ENCODE measurements at regions not wholly inside any gene's neighbourhood (a gene's known extent, or its start where the extent isn't known, plus 50 kb on each side); places are given as distances from the start of the nearest gene placed in this dataset.

DNA sequence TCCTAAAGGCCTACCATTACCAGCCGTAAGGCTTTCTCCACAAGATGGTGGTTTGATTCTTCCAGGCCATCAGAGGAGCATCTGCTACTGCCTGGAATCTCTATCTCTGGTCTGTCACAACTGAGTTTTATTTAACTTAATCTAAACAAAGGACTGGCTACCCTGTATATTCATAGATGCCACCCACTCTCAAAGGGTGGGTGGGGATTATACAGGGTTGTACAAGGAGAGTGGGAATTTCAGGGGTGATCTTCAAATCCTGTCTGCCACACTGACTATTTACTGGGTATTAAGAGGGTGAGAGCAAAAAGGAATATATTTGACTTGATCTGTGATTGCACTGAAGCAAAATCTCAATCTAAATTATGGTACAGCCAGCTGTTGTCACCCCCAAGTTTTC, 253.3 kb downstream of the MBNL1 start:
- H3F3A ChIP-seq (replicated peaks; ENCODE audit: low read depth), result no peaks in the 10 kb centered on the region
- DNase-seq (ENCODE audit: low spot score) (no peak), ATAC-seq (no peak)
- H2AFZ ChIP-seq, result no peak overlapping the region
- H3K27ac ChIP-seq (ENCODE audit: low read depth), result no peak overlapping the region
- H3K4me3 ChIP-seq, result no peak overlapping the region
- no peak for TF ChIP-seq CREB1 (CRISPR knock-in tag; IDR thresholded peaks at IDR 0.05; ENCODE audit: low read depth)
- no peak for TF ChIP-seq JUNB (IDR thresholded peaks at IDR 0.05; ENCODE audit: unreplicated experiment)
- TF ChIP-seq EZH2 (IDR thresholded peaks at IDR 0.05; ENCODE audit: low read depth, unreplicated experiment), result no peak
- no peak for TF ChIP-seq ZNF114 (CRISPR knock-in tag; IDR thresholded peaks at IDR 0.05)
- TF ChIP-seq POLR2AphosphoS5 (IDR thresholded peaks at IDR 0.05; ENCODE audit: low read depth), result no peak
- TF ChIP-seq, protein P1, sequence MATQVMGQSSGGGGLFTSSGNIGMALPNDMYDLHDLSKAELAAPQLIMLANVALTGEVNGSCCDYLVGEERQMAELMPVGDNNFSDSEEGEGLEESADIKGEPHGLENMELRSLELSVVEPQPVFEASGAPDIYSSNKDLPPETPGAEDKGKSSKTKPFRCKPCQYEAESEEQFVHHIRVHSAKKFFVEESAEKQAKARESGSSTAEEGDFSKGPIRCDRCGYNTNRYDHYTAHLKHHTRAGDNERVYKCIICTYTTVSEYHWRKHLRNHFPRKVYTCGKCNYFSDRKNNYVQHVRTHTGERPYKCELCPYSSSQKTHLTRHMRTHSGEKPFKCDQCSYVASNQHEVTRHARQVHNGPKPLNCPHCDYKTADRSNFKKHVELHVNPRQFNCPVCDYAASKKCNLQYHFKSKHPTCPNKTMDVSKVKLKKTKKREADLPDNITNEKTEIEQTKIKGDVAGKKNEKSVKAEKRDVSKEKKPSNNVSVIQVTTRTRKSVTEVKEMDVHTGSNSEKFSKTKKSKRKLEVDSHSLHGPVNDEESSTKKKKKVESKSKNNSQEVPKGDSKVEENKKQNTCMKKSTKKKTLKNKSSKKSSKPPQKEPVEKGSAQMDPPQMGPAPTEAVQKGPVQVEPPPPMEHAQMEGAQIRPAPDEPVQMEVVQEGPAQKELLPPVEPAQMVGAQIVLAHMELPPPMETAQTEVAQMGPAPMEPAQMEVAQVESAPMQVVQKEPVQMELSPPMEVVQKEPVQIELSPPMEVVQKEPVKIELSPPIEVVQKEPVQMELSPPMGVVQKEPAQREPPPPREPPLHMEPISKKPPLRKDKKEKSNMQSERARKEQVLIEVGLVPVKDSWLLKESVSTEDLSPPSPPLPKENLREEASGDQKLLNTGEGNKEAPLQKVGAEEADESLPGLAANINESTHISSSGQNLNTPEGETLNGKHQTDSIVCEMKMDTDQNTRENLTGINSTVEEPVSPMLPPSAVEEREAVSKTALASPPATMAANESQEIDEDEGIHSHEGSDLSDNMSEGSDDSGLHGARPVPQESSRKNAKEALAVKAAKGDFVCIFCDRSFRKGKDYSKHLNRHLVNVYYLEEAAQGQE (IDR thresholded peaks at IDR 0.05; ENCODE audit: unreplicated experiment), result no peak
- no peak for TF ChIP-seq ZNF331 (CRISPR knock-in tag; IDR thresholded peaks at IDR 0.05; ENCODE audit: low read depth)
- TF ChIP-seq EZH2phosphoT487 (IDR thresholded peaks at IDR 0.05; ENCODE audit: unreplicated experiment), result no peak
- no peak for TF ChIP-seq CTCF (conservative IDR thresholded peaks at IDR 0.05; ENCODE audit: low read depth in 2 of 2)
- TF ChIP-seq, protein P2, sequence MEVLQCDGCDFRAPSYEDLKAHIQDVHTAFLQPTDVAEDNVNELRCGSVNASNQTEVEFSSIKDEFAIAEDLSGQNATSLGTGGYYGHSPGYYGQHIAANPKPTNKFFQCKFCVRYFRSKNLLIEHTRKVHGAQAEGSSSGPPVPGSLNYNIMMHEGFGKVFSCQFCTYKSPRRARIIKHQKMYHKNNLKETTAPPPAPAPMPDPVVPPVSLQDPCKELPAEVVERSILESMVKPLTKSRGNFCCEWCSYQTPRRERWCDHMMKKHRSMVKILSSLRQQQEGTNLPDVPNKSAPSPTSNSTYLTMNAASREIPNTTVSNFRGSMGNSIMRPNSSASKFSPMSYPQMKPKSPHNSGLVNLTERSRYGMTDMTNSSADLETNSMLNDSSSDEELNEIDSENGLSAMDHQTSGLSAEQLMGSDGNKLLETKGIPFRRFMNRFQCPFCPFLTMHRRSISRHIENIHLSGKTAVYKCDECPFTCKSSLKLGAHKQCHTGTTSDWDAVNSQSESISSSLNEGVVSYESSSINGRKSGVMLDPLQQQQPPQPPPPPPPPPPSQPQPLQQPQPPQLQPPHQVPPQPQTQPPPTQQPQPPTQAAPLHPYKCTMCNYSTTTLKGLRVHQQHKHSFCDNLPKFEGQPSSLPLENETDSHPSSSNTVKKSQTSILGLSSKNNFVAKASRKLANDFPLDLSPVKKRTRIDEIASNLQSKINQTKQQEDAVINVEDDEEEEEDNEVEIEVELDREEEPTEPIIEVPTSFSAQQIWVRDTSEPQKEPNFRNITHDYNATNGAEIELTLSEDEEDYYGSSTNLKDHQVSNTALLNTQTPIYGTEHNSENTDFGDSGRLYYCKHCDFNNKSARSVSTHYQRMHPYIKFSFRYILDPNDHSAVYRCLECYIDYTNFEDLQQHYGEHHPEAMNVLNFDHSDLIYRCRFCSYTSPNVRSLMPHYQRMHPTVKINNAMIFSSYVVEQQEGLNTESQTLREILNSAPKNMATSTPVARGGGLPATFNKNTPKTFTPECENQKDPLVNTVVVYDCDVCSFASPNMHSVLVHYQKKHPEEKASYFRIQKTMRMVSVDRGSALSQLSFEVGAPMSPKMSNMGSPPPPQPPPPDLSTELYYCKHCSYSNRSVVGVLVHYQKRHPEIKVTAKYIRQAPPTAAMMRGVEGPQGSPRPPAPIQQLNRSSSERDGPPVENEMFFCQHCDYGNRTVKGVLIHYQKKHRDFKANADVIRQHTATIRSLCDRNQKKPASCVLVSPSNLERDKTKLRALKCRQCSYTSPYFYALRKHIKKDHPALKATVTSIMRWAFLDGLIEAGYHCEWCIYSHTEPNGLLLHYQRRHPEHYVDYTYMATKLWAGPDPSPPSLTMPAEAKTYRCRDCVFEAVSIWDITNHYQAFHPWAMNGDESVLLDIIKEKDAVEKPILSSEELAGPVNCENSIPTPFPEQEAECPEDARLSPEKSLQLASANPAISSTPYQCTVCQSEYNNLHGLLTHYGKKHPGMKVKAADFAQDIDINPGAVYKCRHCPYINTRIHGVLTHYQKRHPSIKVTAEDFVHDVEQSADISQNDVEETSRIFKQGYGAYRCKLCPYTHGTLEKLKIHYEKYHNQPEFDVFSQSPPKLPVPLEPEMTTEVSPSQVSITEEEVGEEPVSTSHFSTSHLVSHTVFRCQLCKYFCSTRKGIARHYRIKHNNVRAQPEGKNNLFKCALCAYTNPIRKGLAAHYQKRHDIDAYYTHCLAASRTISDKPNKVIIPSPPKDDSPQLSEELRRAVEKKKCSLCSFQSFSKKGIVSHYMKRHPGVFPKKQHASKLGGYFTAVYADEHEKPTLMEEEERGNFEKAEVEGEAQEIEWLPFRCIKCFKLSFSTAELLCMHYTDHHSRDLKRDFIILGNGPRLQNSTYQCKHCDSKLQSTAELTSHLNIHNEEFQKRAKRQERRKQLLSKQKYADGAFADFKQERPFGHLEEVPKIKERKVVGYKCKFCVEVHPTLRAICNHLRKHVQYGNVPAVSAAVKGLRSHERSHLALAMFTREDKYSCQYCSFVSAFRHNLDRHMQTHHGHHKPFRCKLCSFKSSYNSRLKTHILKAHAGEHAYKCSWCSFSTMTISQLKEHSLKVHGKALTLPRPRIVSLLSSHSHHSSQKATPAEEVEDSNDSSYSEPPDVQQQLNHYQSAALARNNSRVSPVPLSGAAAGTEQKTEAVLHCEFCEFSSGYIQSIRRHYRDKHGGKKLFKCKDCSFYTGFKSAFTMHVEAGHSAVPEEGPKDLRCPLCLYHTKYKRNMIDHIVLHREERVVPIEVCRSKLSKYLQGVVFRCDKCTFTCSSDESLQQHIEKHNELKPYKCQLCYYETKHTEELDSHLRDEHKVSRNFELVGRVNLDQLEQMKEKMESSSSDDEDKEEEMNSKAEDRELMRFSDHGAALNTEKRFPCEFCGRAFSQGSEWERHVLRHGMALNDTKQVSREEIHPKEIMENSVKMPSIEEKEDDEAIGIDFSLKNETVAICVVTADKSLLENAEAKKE (CRISPR knock-in tag; IDR thresholded peaks at IDR 0.05), result no peak
- TF ChIP-seq ETS1 (IDR thresholded peaks at IDR 0.05), result no peak
- no peak for TF ChIP-seq STAT1 (IDR thresholded peaks at IDR 0.05; ENCODE audit: unreplicated experiment)
- no peak for TF ChIP-seq NANOG (IDR thresholded peaks at IDR 0.05; ENCODE audit: borderline replicate concordance)
- no peak overlapping the region for H3K4me3 Mint-ChIP-seq
- peaks cover 3% of the 10 kb centered on the region for H3K27me3 Mint-ChIP-seq (ENCODE audit: insufficient read depth, low read depth, poor library complexity)
- H3K27me3 ChIP-seq (ENCODE audit: insufficient read depth), result no peaks in the 10 kb centered on the region
- H3K79me2 ChIP-seq (replicated peaks; ENCODE audit: insufficient read depth), result no peaks in the 10 kb centered on the region
- no peaks in the 10 kb centered on the region; the same call in 1 of the 2 replicates for H3K4me1 ChIP-seq (ENCODE audit: insufficient read depth)
- H3K27ac Mint-ChIP-seq, result no peak overlapping the region
- H3K9me3 Mint-ChIP-seq, result no peaks in the 10 kb centered on the region
- no peaks in the 10 kb centered on the region for H4K20me1 ChIP-seq (replicated peaks; ENCODE audit: insufficient read depth)
- H3K4me1 Mint-ChIP-seq, result peaks cover 18% of the 10 kb centered on the region
- H3K9me2 ChIP-seq (ENCODE audit: insufficient read depth), result no peaks in the 10 kb centered on the region
- no peaks in the 10 kb centered on the region for H3K36me3 Mint-ChIP-seq (ENCODE audit: low read depth)
- no peak overlapping the region for H3K4me2 ChIP-seq
- H3K36me3 ChIP-seq (ENCODE audit: insufficient read depth), result no peaks in the 10 kb centered on the region
